Prostate gland (tissue), 2 donors: ENCODE measurements at regions not wholly inside any gene's neighbourhood (a gene's known extent, or its start where the extent isn't known, plus 50 kb on each side); places are given as distances from the start of the nearest gene placed in this dataset.

Experiments
- CTCF ChIP-seq, 4 experiments: fragments of 200-600 bp in 2 of 4; fragments of 450-650 bp in 2 of 4; sonication (generic) in 2 of 4; IDR thresholded peaks; 1 replicate in 3 of 4; 2 replicates in 1 of 4; pipeline ENCODE4 v1.5.1; 2016 to 2019; ENCODE audit warnings: antibody characterized with exemption in 4 of 4, mild to moderate bottlenecking in 2 of 4, moderate library complexity in 2 of 4
- POLR2A ChIP-seq: fragments of 450-650 bp; IDR thresholded peaks from one replicate; pipeline ENCODE4 v1.6.1; 2016; ENCODE audit warnings: antibody characterized with exemption, mild to moderate bottlenecking
- POLR2AphosphoS5 ChIP-seq: sonication (generic); formaldehyde crosslinking; IDR thresholded peaks from one replicate; pipeline ENCODE4 v1.6.1; 2017; ENCODE audit warnings: antibody characterized with exemption

- TF ChIP-seq CTCF (IDR thresholded peaks at IDR 0.05) (no peak), POLR2AphosphoS5 (no peak), POLR2A (no peak)
Measured at GRCh38 chr3:54033761-54034160, 88.6 kb upstream of the CACNA2D3 start.
